ENCODE measurements at regions not wholly inside any gene's neighbourhood (a gene's known extent, or its start where the extent isn't known, plus 50 kb on each side); places are given as distances from the start of the nearest gene placed in this dataset.

GRCh38 chr1:5403935-5404334, 588.3 kb downstream of the NPHP4 start:
- Mint-ChIP-seq H3K27me3 (no peaks in the 10 kb centered on the region), H3K27ac (no peak overlapping the region), H3K4me1 (no peaks in the 10 kb centered on the region), H3K9me3 (ENCODE audit: insufficient read depth) (peaks cover 3% of the 10 kb centered on the region), H3K4me3 (no peak overlapping the region)
- Histone ChIP-seq H3K4me1 (ENCODE audit: control insufficient read depth in 2 of 2, insufficient read depth in 2 of 2, low read length in 2 of 2) (no peaks in the 10 kb centered on the region), H3K4me3 (ENCODE audit: control extremely low read depth in 1 of 5, extremely low read depth in 1 of 5, insufficient read depth in 1 of 5, low read depth in 2 of 5, low read length in 4 of 5) (no peak overlapping the region), H3K4me2 (replicated peaks; ENCODE audit: low read depth, low read length, poor library complexity, severe bottlenecking) (no peak overlapping the region), H3K9ac (ENCODE audit: low read length) (no peak overlapping the region), H3K79me2 (ENCODE audit: control insufficient read depth, insufficient read depth, low read length) (no peaks in the 10 kb centered on the region), H4K20me1 (ENCODE audit: control insufficient read depth, insufficient read depth, low read length, poor library complexity, severe bottlenecking) (no peaks in the 10 kb centered on the region), H2AFZ (ENCODE audit: insufficient read depth, low read depth, low read length, poor library complexity, severe bottlenecking) (no peak overlapping the region), H3K9me3 (ENCODE audit: control extremely low read depth in 1 of 3, control insufficient read depth in 2 of 3, insufficient read depth in 1 of 3, low read length in 2 of 3) (peaks cover 0 to 16% (median 0%) of the 10 kb centered on the region in 3 donors), H3K27me3 (replicated peaks in 1 of 4; ENCODE audit: control extremely low read depth in 1 of 4, control insufficient read depth in 3 of 4, insufficient read depth in 4 of 4, low read length in 3 of 4) (no peaks in the 10 kb centered on the region), H3K27ac (ENCODE audit: low read length in 2 of 2) (no peak overlapping the region), H3K36me3 (replicated peaks in 1 of 2; ENCODE audit: control extremely low read depth in 1 of 2, control insufficient read depth in 1 of 2, extremely low read depth in 1 of 2, insufficient read depth in 2 of 2, low read length in 1 of 2) (no peaks in the 10 kb centered on the region)
- ChIA-PET POLR2A (no interaction called here), CTCF (no interaction called here)
- no peak for DNase-seq
- 85% methylated on average over 5 of the region's 5 CpGs for WGBS (ENCODE audit: insufficient coverage)
- TF ChIP-seq EZH2 (IDR thresholded peaks at IDR 0.05; ENCODE audit: borderline replicate concordance, insufficient read depth, low read depth, low read length, poor library complexity, severe bottlenecking) (no peak), CTCF (IDR thresholded peaks at IDR 0.05) (no peak)
- intact Hi-C loops (cut with micrococcal nuclease): no loop called here
- no peak for ATAC-seq (ENCODE audit: low read depth)

GRCh38 chr1:5402618-5403017, 589.6 kb downstream of the NPHP4 start:
- Histone ChIP-seq H3K79me2 (ENCODE audit: control insufficient read depth, insufficient read depth, low read length) (no peaks in the 10 kb centered on the region), H3K9ac (ENCODE audit: low read length) (no peak overlapping the region), H3K4me1 (ENCODE audit: control insufficient read depth in 2 of 2, insufficient read depth in 2 of 2, low read length in 2 of 2) (no peaks in the 10 kb centered on the region), H2AFZ (ENCODE audit: insufficient read depth, low read depth, low read length, poor library complexity, severe bottlenecking) (no peak overlapping the region), H3K4me2 (replicated peaks; ENCODE audit: low read depth, low read length, poor library complexity, severe bottlenecking) (no peak overlapping the region), H4K20me1 (ENCODE audit: control insufficient read depth, insufficient read depth, low read length, poor library complexity, severe bottlenecking) (no peaks in the 10 kb centered on the region), H3K36me3 (replicated peaks in 1 of 2; ENCODE audit: control extremely low read depth in 1 of 2, control insufficient read depth in 1 of 2, extremely low read depth in 1 of 2, insufficient read depth in 2 of 2, low read length in 1 of 2) (no peaks in the 10 kb centered on the region), H3K9me3 (ENCODE audit: control extremely low read depth in 1 of 3, control insufficient read depth in 2 of 3, insufficient read depth in 1 of 3, low read length in 2 of 3) (peaks cover 0 to 12% (median 0%) of the 10 kb centered on the region in 3 donors), H3K4me3 (ENCODE audit: control extremely low read depth in 1 of 5, extremely low read depth in 1 of 5, insufficient read depth in 1 of 5, low read depth in 2 of 5, low read length in 4 of 5) (no peak overlapping the region), H3K27ac (ENCODE audit: low read length in 2 of 2) (no peak overlapping the region), H3K27me3 (replicated peaks in 1 of 4; ENCODE audit: control extremely low read depth in 1 of 4, control insufficient read depth in 3 of 4, insufficient read depth in 4 of 4, low read length in 3 of 4) (no peaks in the 10 kb centered on the region)
- no peaks in the 10 kb centered on the region for H3K27me3 Mint-ChIP-seq
- no peak overlapping the region for H3K27ac Mint-ChIP-seq
- ChIA-PET POLR2A (no interaction called here), CTCF (no interaction called here)
- DNase-seq: no peak
- H3K9me3 Mint-ChIP-seq (ENCODE audit: insufficient read depth): no peaks in the 10 kb centered on the region
- 83% methylated on average over 9 of the region's 10 CpGs for WGBS (ENCODE audit: insufficient coverage)
- intact Hi-C loops (cut with micrococcal nuclease): no loop called here
- ATAC-seq (ENCODE audit: low read depth): no peak
- H3K4me3 Mint-ChIP-seq: no peak overlapping the region
- TF ChIP-seq CTCF (IDR thresholded peaks at IDR 0.05) (no peak), EZH2 (IDR thresholded peaks at IDR 0.05; ENCODE audit: borderline replicate concordance, insufficient read depth, low read depth, low read length, poor library complexity, severe bottlenecking) (no peak)
- no peaks in the 10 kb centered on the region for H3K4me1 Mint-ChIP-seq
